ENCODE measurements at regions not wholly inside any gene's neighbourhood (a gene's known extent, or its start where the extent isn't known, plus 50 kb on each side); places are given as distances from the start of the nearest gene placed in this dataset.

DNA sequence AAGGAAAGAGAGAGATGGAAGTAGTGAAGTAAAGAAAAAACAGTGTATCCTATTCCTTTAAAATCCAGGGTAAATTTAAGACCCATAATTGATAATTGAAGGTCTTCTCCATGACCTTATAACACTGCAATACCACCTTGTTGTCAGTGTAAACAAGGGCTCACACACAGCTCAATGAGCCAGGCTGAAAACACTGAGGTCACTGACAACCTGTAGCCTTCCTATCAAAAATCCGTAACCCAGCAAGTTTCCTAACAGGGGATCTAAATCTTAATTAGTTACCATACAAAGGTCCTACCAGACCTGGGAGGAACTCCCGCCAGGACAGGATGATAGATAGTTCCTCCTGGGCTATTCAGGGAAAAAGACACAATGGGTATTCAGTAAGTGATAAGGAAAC lies 1677.1 kb downstream of the OLFM4 start:
- TF ChIP-seq BACH2 (CRISPR knock-in tag; IDR thresholded peaks at IDR 0.05; ENCODE audit: borderline replicate concordance) (no peak), ZNF565 (CRISPR knock-in tag; conservative IDR thresholded peaks at IDR 0.05; ENCODE audit: low read depth) (no peak), CSDC2 (CRISPR knock-in tag; IDR thresholded peaks at IDR 0.05) (no peak), TCF4 (CRISPR knock-in tag; IDR thresholded peaks at IDR 0.05; ENCODE audit: borderline replicate concordance) (no peak), ESRRG (CRISPR knock-in tag; IDR thresholded peaks at IDR 0.05) (no peak), RARB (CRISPR knock-in tag; IDR thresholded peaks at IDR 0.05) (no peak), PPARA (CRISPR knock-in tag; IDR thresholded peaks at IDR 0.05; ENCODE audit: borderline replicate concordance) (no peak)
- TF ChIP-seq, protein P1, sequence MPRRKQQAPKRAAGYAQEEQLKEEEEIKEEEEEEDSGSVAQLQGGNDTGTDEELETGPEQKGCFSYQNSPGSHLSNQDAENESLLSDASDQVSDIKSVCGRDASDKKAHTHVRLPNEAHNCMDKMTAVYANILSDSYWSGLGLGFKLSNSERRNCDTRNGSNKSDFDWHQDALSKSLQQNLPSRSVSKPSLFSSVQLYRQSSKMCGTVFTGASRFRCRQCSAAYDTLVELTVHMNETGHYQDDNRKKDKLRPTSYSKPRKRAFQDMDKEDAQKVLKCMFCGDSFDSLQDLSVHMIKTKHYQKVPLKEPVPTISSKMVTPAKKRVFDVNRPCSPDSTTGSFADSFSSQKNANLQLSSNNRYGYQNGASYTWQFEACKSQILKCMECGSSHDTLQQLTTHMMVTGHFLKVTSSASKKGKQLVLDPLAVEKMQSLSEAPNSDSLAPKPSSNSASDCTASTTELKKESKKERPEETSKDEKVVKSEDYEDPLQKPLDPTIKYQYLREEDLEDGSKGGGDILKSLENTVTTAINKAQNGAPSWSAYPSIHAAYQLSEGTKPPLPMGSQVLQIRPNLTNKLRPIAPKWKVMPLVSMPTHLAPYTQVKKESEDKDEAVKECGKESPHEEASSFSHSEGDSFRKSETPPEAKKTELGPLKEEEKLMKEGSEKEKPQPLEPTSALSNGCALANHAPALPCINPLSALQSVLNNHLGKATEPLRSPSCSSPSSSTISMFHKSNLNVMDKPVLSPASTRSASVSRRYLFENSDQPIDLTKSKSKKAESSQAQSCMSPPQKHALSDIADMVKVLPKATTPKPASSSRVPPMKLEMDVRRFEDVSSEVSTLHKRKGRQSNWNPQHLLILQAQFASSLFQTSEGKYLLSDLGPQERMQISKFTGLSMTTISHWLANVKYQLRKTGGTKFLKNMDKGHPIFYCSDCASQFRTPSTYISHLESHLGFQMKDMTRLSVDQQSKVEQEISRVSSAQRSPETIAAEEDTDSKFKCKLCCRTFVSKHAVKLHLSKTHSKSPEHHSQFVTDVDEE (CRISPR knock-in tag; IDR thresholded peaks at IDR 0.05) = no peak
- ATAC-seq = no peak

DNA sequence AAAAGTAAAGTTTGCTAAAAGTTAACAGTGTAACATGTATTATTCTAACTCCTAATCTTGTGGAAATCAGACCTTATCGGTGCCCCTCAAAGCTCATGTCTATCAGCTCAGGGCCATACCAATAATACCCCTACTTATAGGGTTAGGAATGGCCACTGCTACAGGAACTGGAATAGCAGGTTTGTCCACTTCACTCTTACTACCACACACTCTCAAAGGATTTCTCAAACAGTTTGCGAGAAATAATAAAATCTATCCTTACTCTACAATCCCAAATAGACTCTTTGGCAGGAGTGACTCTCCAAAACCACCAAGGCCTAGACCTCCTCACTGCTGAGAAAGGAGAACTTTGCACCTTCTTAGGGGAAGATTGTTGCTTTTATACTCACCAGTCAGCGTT lies 1677.7 kb downstream of the OLFM4 start:
- ATAC-seq = no peak
- TF ChIP-seq TOX (CRISPR knock-in tag; IDR thresholded peaks at IDR 0.05; ENCODE audit: borderline replicate concordance) = no peak
- TF ChIP-seq CSDC2 (CRISPR knock-in tag; IDR thresholded peaks at IDR 0.05) = no peak
- TF ChIP-seq ZNF8 (CRISPR knock-in tag; IDR thresholded peaks at IDR 0.05) = no peak
- no peak for TF ChIP-seq ZC3H10 (CRISPR knock-in tag; IDR thresholded peaks at IDR 0.05)
- TF ChIP-seq ARNTL (CRISPR knock-in tag; IDR thresholded peaks at IDR 0.05; ENCODE audit: borderline replicate concordance, low read depth) = no peak
- TF ChIP-seq SNAI2 (CRISPR knock-in tag; IDR thresholded peaks at IDR 0.05) = no peak
- TF ChIP-seq ISL1 (CRISPR knock-in tag; IDR thresholded peaks at IDR 0.05) = no peak
- no peak for TF ChIP-seq OSR1 (CRISPR knock-in tag; IDR thresholded peaks at IDR 0.05)
- no peak for TF ChIP-seq ZFP3 (CRISPR knock-in tag; IDR thresholded peaks at IDR 0.05)
- TF ChIP-seq TCF4 (CRISPR knock-in tag; IDR thresholded peaks at IDR 0.05; ENCODE audit: borderline replicate concordance) = no peak
- no peak for TF ChIP-seq ESRRG (CRISPR knock-in tag; IDR thresholded peaks at IDR 0.05)
- TF ChIP-seq ZNF70 (CRISPR knock-in tag; IDR thresholded peaks at IDR 0.05) = no peak
- TF ChIP-seq GLIS3 (CRISPR knock-in tag; IDR thresholded peaks at IDR 0.05) = no peak
- TF ChIP-seq ZFP30 (CRISPR knock-in tag; IDR thresholded peaks at IDR 0.05) = no peak

DNA sequence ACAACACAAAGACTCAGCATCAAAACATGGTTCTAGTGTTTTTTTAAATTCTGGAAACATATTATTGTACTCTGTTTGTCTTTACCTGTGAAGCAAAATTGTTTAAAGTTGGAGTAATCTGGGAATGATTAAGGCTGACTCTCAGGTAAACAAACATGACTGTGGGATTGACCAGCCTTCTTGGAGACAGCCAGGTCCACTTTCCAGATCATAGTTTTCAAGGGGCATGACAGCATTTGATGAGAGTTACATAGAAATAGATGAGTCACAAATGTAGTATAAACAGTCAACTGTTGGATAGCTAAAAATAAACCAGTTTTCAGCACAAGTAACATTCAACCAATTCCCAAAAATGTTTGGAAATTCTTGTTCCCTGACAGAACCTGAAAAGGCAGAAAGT lies 1680.9 kb downstream of the OLFM4 start:
- TF ChIP-seq BACH2 (CRISPR knock-in tag; IDR thresholded peaks at IDR 0.05; ENCODE audit: borderline replicate concordance) = no peak
- TF ChIP-seq ARNTL (CRISPR knock-in tag; IDR thresholded peaks at IDR 0.05; ENCODE audit: borderline replicate concordance, low read depth) = no peak
- TF ChIP-seq, protein P2, sequence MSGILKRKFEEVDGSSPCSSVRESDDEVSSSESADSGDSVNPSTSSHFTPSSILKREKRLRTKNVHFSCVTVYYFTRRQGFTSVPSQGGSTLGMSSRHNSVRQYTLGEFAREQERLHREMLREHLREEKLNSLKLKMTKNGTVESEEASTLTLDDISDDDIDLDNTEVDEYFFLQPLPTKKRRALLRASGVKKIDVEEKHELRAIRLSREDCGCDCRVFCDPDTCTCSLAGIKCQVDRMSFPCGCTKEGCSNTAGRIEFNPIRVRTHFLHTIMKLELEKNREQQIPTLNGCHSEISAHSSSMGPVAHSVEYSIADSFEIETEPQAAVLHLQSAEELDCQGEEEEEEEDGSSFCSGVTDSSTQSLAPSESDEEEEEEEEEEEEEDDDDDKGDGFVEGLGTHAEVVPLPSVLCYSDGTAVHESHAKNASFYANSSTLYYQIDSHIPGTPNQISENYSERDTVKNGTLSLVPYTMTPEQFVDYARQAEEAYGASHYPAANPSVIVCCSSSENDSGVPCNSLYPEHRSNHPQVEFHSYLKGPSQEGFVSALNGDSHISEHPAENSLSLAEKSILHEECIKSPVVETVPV (CRISPR knock-in tag; IDR thresholded peaks at IDR 0.05) = no peak
- TF ChIP-seq, protein P1 (CRISPR knock-in tag; IDR thresholded peaks at IDR 0.05) = no peak
- TF ChIP-seq GLIS3 (CRISPR knock-in tag; IDR thresholded peaks at IDR 0.05) = no peak
- TF ChIP-seq RARB (CRISPR knock-in tag; IDR thresholded peaks at IDR 0.05) = no peak
- TF ChIP-seq, protein P3, sequence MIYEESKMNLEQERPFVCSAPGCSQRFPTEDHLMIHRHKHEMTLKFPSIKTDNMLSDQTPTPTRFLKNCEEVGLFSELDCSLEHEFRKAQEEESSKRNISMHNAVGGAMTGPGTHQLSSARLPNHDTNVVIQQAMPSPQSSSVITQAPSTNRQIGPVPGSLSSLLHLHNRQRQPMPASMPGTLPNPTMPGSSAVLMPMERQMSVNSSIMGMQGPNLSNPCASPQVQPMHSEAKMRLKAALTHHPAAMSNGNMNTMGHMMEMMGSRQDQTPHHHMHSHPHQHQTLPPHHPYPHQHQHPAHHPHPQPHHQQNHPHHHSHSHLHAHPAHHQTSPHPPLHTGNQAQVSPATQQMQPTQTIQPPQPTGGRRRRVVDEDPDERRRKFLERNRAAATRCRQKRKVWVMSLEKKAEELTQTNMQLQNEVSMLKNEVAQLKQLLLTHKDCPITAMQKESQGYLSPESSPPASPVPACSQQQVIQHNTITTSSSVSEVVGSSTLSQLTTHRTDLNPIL (CRISPR knock-in tag; IDR thresholded peaks at IDR 0.05; ENCODE audit: low read depth) = no peak
- TF ChIP-seq SNAI2 (CRISPR knock-in tag; IDR thresholded peaks at IDR 0.05) = no peak
- TF ChIP-seq, protein P4, sequence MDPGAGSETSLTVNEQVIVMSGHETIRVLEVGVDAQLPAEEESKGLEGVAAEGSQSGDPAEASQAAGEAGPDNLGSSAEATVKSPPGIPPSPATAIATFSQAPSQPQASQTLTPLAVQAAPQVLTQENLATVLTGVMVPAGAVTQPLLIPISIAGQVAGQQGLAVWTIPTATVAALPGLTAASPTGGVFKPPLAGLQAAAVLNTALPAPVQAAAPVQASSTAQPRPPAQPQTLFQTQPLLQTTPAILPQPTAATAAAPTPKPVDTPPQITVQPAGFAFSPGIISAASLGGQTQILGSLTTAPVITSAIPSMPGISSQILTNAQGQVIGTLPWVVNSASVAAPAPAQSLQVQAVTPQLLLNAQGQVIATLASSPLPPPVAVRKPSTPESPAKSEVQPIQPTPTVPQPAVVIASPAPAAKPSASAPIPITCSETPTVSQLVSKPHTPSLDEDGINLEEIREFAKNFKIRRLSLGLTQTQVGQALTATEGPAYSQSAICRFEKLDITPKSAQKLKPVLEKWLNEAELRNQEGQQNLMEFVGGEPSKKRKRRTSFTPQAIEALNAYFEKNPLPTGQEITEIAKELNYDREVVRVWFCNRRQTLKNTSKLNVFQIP (CRISPR knock-in tag; IDR thresholded peaks at IDR 0.05; ENCODE audit: borderline replicate concordance, low read depth) = no peak
- TF ChIP-seq OSR1 (CRISPR knock-in tag; IDR thresholded peaks at IDR 0.05) = no peak
- TF ChIP-seq ESRRG (CRISPR knock-in tag; IDR thresholded peaks at IDR 0.05) = no peak
- TF ChIP-seq TCF4 (CRISPR knock-in tag; IDR thresholded peaks at IDR 0.05; ENCODE audit: borderline replicate concordance) = no peak
- no peak for TF ChIP-seq ISL1 (CRISPR knock-in tag; IDR thresholded peaks at IDR 0.05)
- TF ChIP-seq PPARA (CRISPR knock-in tag; IDR thresholded peaks at IDR 0.05; ENCODE audit: borderline replicate concordance) = no peak
- no peak for TF ChIP-seq ZFP3 (CRISPR knock-in tag; IDR thresholded peaks at IDR 0.05)
- TF ChIP-seq, protein P5, sequence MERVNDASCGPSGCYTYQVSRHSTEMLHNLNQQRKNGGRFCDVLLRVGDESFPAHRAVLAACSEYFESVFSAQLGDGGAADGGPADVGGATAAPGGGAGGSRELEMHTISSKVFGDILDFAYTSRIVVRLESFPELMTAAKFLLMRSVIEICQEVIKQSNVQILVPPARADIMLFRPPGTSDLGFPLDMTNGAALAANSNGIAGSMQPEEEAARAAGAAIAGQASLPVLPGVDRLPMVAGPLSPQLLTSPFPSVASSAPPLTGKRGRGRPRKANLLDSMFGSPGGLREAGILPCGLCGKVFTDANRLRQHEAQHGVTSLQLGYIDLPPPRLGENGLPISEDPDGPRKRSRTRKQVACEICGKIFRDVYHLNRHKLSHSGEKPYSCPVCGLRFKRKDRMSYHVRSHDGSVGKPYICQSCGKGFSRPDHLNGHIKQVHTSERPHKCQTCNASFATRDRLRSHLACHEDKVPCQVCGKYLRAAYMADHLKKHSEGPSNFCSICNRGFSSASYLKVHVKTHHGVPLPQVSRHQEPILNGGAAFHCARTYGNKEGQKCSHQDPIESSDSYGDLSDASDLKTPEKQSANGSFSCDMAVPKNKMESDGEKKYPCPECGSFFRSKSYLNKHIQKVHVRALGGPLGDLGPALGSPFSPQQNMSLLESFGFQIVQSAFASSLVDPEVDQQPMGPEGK (CRISPR knock-in tag; IDR thresholded peaks at IDR 0.05; ENCODE audit: borderline replicate concordance) = no peak
- TF ChIP-seq ZNF565 (CRISPR knock-in tag; conservative IDR thresholded peaks at IDR 0.05; ENCODE audit: low read depth) = no peak
- no peak for TF ChIP-seq ZC3H10 (CRISPR knock-in tag; IDR thresholded peaks at IDR 0.05)
- no peak for TF ChIP-seq ZNF70 (CRISPR knock-in tag; IDR thresholded peaks at IDR 0.05)
- no peak for ATAC-seq
